ENCODE measurements at regions not wholly inside any gene's neighbourhood (a gene's known extent, or its start where the extent isn't known, plus 50 kb on each side); places are given as distances from the start of the nearest gene placed in this dataset.
"Not testable (repeated sequence)": the region's sequence is repeated elsewhere in the genome, so short reads cannot be mapped to it uniquely, and the experiment has no call there.

DNA sequence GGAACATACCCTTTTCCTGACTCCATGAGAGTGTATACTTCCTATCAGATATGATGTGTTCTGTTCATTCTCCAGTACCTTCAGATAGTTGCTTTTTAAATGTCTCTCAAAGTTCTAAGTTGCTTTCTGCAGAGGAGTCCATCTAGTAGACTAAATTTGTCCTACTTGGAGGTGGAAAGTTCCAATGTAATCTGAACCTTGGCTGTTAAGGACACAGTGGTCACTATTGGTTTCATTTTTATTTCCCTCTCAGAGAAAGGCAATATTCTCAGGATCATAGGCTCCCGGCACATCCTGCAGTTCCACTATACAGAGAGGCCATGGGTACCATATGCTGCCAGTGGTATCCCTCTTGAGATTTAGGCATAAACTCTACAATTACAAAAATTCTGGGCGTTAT lies 634.6 kb downstream of the LRRC70 start:
- Mint-ChIP-seq H3K36me3 (ENCODE audit: low read depth) (no peaks in the 10 kb centered on the region), H3K9me3 (peaks cover 9% of the 10 kb centered on the region), H3K27me3 (no peaks in the 10 kb centered on the region), H3K4me3 (no peak overlapping the region), H3K4me1 (no peaks in the 10 kb centered on the region), H3K27ac (no peak overlapping the region)
- ATAC-seq (replicated peaks), result no peak

DNA sequence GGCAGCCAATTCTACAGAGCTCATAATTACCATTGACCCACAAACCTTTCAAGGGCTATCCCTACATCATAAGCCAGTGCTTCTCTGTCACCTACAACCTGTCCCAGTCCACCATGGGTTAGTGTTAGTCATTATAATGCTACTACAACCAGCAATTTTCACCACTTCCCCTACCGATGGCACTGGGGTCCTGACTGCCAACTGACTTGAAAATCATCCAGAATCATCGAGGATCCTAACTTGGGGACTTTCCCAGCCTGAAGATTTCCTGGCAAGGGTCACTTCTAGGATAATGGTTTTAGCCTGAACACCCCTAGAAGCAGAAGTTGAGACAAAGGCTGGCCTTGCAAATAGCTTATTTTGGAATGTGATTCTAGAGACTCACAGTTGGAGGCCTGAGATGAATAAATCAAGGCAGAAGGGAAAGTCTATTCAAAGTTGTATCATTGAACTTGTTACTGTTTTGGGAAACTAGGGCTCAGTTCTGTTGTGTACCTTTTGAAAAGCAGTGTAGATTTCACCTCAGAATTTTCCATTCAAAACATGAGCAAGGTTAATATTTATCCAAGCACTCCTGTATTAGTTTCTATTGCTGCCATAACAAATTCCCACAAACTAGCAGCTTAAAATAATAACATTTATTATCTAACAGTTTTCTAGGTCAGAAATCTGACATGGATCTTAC lies 633.0 kb downstream of the LRRC70 start:
- no peaks in the 10 kb centered on the region for H3K27me3 Mint-ChIP-seq
- no peak for ATAC-seq (replicated peaks)
- no peaks in the 10 kb centered on the region for H3K36me3 Mint-ChIP-seq (ENCODE audit: low read depth)
- H3K27ac Mint-ChIP-seq, result no peak overlapping the region
- H3K4me1 Mint-ChIP-seq, result no peaks in the 10 kb centered on the region
- peaks cover 9% of the 10 kb centered on the region for H3K9me3 Mint-ChIP-seq
- no peak overlapping the region for H3K4me3 Mint-ChIP-seq

- Mint-ChIP-seq H3K27me3 (no peaks in the 10 kb centered on the region), H3K36me3 (ENCODE audit: low read depth) (no peaks in the 10 kb centered on the region), H3K27ac (no peak overlapping the region), H3K4me1 (no peaks in the 10 kb centered on the region), H3K4me3 (no peak overlapping the region), H3K9me3 (peaks cover 9% of the 10 kb centered on the region)
- no peak for ATAC-seq (replicated peaks)
These were observed 627.4 kb downstream of the LRRC70 start for GRCh38 chr5:63205976-63206375.

GRCh38 chr5:63201738-63202137 lies 623.1 kb downstream of the LRRC70 start:
- Mint-ChIP-seq H3K36me3 (ENCODE audit: low read depth) (no peaks in the 10 kb centered on the region), H3K4me1 (no peaks in the 10 kb centered on the region), H3K27me3 (no peaks in the 10 kb centered on the region), H3K27ac (no peak overlapping the region), H3K4me3 (no peak overlapping the region), H3K9me3 (peaks cover 4% of the 10 kb centered on the region)
- no peak for ATAC-seq (replicated peaks)

GRCh38 chr5:63194126-63194525 lies 615.5 kb downstream of the LRRC70 start:
- Mint-ChIP-seq H3K36me3 (ENCODE audit: low read depth) (no peaks in the 10 kb centered on the region), H3K9me3 (peaks cover 10% of the 10 kb centered on the region), H3K27me3 (no peaks in the 10 kb centered on the region), H3K27ac (no peak overlapping the region), H3K4me3 (no peak overlapping the region), H3K4me1 (no peaks in the 10 kb centered on the region)
- ATAC-seq (replicated peaks), result no peak

- H3K36me3 Mint-ChIP-seq (ENCODE audit: low read depth); H3K9me3 Mint-ChIP-seq; H3K4me1 Mint-ChIP-seq; ATAC-seq (replicated peaks); H3K4me3 Mint-ChIP-seq; H3K27me3 Mint-ChIP-seq; H3K27ac Mint-ChIP-seq: not testable (repeated sequence)
These were observed 601.6 kb downstream of the LRRC70 start for GRCh38 chr5:63180190-63180589.

DNA sequence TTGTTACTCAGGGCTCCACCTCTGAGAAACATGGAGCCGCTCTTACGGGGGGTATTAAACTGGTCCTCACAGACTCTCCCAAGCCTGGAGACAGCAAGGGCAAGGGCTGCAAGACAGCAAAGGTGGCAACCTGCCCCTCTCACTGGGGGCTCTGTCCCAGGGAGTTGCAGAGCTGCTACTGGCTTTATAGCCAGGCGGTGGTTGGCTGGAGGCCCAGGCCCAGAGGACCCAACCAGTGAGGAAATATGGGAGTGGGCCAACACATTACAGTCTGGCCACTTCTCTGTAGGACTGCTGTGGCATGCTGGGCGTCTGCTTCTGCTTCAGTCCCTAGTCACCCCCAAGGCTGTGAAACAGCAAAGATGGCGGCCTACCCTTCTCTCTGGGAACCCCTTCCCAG lies 597.2 kb downstream of the LRRC70 start:
- H3K36me3 Mint-ChIP-seq (ENCODE audit: low read depth), result no peaks in the 10 kb centered on the region
- H3K4me1 Mint-ChIP-seq, result no peaks in the 10 kb centered on the region
- ATAC-seq (replicated peaks), result no peak
- H3K27ac Mint-ChIP-seq, result no peak overlapping the region
- H3K27me3 Mint-ChIP-seq, result no peaks in the 10 kb centered on the region
- H3K4me3 Mint-ChIP-seq, result no peak overlapping the region
- no peaks in the 10 kb centered on the region for H3K9me3 Mint-ChIP-seq

DNA sequence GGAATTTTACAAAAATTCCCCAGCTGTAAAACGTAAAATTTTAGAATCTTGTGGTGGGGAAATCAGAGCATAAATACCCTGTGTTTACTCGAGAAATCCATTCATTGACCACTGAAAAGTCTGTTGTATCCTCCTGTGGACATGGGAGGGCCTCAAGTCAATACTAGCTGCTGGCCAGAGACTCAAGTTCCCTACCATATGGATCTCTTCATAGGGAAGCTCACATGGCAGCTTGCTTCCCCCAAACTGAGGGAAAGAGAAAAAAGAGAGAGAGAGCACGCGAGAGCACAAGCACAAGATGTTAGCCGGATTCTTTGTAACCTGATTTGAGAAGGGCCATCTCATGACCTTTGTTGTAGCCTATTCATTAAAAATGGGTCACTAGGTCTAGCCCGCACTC lies 591.9 kb downstream of the LRRC70 start:
- Mint-ChIP-seq H3K4me1 (no peaks in the 10 kb centered on the region), H3K9me3 (peaks cover 3% of the 10 kb centered on the region), H3K36me3 (ENCODE audit: low read depth) (no peaks in the 10 kb centered on the region), H3K27me3 (no peaks in the 10 kb centered on the region), H3K27ac (no peak overlapping the region), H3K4me3 (no peak overlapping the region)
- ATAC-seq (replicated peaks), result no peak

- ATAC-seq (replicated peaks), result no peak
- Mint-ChIP-seq H3K27ac (no peak overlapping the region), H3K27me3 (no peaks in the 10 kb centered on the region), H3K36me3 (ENCODE audit: low read depth) (no peaks in the 10 kb centered on the region), H3K4me3 (no peak overlapping the region), H3K4me1 (no peaks in the 10 kb centered on the region), H3K9me3 (peaks cover 3% of the 10 kb centered on the region)
These were observed 586.4 kb downstream of the LRRC70 start for GRCh38 chr5:63164838-63165535.

- no peaks in the 10 kb centered on the region for H3K27me3 Mint-ChIP-seq
- H3K4me3 Mint-ChIP-seq, result no peak overlapping the region
- H3K9me3 Mint-ChIP-seq, result peaks cover 3% of the 10 kb centered on the region
- no peak for ATAC-seq (replicated peaks)
- no peaks in the 10 kb centered on the region for H3K4me1 Mint-ChIP-seq
- no peaks in the 10 kb centered on the region for H3K36me3 Mint-ChIP-seq (ENCODE audit: low read depth)
- H3K27ac Mint-ChIP-seq, result no peak overlapping the region
These were observed 585.7 kb downstream of the LRRC70 start for GRCh38 chr5:63164339-63164738.

GRCh38 chr5:63155310-63155631 lies 576.7 kb downstream of the LRRC70 start:
- ATAC-seq (replicated peaks), result no peak
- H3K4me1 Mint-ChIP-seq, result no peaks in the 10 kb centered on the region
- no peaks in the 10 kb centered on the region for H3K36me3 Mint-ChIP-seq (ENCODE audit: low read depth)
- no peak overlapping the region for H3K27ac Mint-ChIP-seq
- H3K4me3 Mint-ChIP-seq, result no peak overlapping the region
- no peaks in the 10 kb centered on the region for H3K27me3 Mint-ChIP-seq
- H3K9me3 Mint-ChIP-seq, result no peaks in the 10 kb centered on the region

DNA sequence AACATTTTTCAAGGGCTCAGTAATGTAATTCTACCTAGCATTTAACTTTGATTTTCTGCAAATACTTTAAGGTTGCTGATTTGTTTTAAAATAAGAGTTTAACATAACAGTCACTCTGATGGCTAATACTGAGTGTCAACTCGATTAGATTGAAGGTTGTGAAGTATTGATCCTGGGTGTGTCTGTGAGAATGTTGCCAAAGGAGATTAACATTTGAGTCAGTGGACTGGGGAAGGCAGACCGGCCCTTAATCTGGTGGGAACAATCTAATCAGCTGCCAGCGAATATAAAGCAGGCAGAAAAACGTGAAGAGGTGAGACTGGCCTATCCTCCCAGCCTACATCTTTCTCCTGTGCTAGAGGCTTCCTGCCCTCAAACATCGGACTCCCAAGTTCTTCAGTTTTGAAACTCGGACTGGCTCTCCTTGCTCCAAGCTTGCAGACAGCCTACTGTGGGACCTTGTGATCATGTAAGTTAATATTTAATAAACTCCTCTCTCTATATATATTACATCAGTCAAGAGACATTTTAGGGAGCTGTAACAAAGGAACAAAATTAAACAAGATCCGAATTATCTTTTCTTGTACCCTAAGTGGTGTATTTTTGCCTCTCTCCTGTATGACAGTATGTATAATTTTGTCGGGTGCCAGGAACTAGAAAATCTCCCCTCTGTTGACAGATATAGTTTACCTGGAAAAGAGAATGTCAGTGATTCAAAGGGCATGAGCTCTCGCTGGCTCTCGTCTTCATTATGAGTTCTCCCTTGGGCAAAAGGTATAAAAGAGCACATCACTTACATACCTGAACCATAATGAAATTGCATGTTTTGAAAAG lies 576.1 kb downstream of the LRRC70 start:
- Mint-ChIP-seq H3K4me3 (no peak overlapping the region), H3K36me3 (ENCODE audit: low read depth) (no peaks in the 10 kb centered on the region), H3K4me1 (no peaks in the 10 kb centered on the region), H3K27ac (no peak overlapping the region), H3K27me3 (no peaks in the 10 kb centered on the region), H3K9me3 (no peaks in the 10 kb centered on the region)
- no peak for ATAC-seq (replicated peaks)

- no peaks in the 10 kb centered on the region for H3K9me3 Mint-ChIP-seq
- H3K27ac Mint-ChIP-seq, result no peak overlapping the region
- no peaks in the 10 kb centered on the region for H3K36me3 Mint-ChIP-seq (ENCODE audit: low read depth)
- H3K27me3 Mint-ChIP-seq, result no peaks in the 10 kb centered on the region
- no peaks in the 10 kb centered on the region for H3K4me1 Mint-ChIP-seq
- no peak for ATAC-seq (replicated peaks)
- no peak overlapping the region for H3K4me3 Mint-ChIP-seq
These were observed 574.3 kb downstream of the LRRC70 start for GRCh38 chr5:63152871-63153270.

- Mint-ChIP-seq H3K27ac (no peak overlapping the region), H3K36me3 (ENCODE audit: low read depth) (no peaks in the 10 kb centered on the region), H3K9me3 (no peaks in the 10 kb centered on the region), H3K4me3 (no peak overlapping the region), H3K4me1 (no peaks in the 10 kb centered on the region), H3K27me3 (no peaks in the 10 kb centered on the region)
- no peak for ATAC-seq (replicated peaks)
These were observed 566.5 kb downstream of the LRRC70 start for GRCh38 chr5:63145167-63145566.

DNA sequence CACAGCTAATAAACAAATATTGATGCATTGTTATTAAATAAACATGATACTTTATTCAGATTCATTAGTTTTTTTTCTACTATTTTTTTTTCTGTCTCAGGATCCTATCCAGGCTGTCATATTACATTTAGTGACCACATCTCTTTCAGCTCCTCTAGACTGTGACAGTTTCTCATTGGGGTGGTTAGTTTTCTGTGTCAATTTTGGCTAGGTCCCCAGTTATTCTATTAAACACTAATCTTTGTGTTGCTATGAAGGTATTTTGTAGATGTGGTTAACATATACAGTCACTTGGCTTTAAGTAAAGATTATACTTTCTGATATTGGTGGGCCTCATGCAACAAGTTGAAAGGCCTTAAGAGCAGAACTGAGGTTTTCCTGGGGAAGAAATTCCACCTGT lies 563.0 kb downstream of the LRRC70 start:
- H3K27ac Mint-ChIP-seq, result no peak overlapping the region
- H3K4me3 Mint-ChIP-seq, result no peak overlapping the region
- no peak for ATAC-seq (replicated peaks)
- H3K9me3 Mint-ChIP-seq, result no peaks in the 10 kb centered on the region
- no peaks in the 10 kb centered on the region for H3K27me3 Mint-ChIP-seq
- H3K4me1 Mint-ChIP-seq, result no peaks in the 10 kb centered on the region
- no peaks in the 10 kb centered on the region for H3K36me3 Mint-ChIP-seq (ENCODE audit: low read depth)

Measured in activated T-helper 17 cell treated with anti-CD3 and anti-CD28 coated beads, Interleukin-2, amount 50 U/mL, for 72 hours (primary cell).